ENCODE measurements at regions not wholly inside any gene's neighbourhood (a gene's known extent, or its start where the extent isn't known, plus 50 kb on each side); places are given as distances from the start of the nearest gene placed in this dataset.

DNA sequence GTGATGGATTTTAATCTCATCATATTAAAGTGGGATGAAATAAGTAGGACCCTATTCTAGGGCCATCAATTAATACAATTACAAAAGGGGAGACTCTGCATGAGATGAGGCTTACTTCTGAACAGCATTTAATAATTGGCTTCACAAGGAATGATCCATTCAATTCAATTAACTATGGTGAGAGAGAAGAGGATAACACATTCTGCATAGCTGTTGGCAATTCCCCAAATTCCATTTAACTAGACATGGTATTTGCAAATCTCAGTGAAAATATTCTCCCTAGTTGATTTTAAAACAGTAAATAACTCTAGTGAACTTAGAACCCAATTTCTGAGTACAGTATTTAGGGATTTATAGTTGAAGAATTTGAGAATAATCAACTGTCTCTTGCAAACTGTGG, 145.3 kb downstream of the NOC3L start (continued):
- TF ChIP-seq, protein P1, sequence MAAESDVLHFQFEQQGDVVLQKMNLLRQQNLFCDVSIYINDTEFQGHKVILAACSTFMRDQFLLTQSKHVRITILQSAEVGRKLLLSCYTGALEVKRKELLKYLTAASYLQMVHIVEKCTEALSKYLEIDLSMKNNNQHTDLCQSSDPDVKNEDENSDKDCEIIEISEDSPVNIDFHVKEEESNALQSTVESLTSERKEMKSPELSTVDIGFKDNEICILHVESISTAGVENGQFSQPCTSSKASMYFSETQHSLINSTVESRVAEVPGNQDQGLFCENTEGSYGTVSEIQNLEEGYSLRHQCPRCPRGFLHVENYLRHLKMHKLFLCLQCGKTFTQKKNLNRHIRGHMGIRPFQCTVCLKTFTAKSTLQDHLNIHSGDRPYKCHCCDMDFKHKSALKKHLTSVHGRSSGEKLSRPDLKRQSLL (tag by site-specific recombination; IDR thresholded peaks at IDR 0.05): no peak
- no peak for TF ChIP-seq ZNF596 (tag by site-specific recombination; IDR thresholded peaks at IDR 0.05)
- no peak for TF ChIP-seq ZNF211 (tag by site-specific recombination; IDR thresholded peaks at IDR 0.05; ENCODE audit: low read depth)
- no peak for TF ChIP-seq ZNF169 (tag by site-specific recombination; IDR thresholded peaks at IDR 0.05)
- no peak for TF ChIP-seq ZNF521 (tag by site-specific recombination; IDR thresholded peaks at IDR 0.05)
- no peak for TF ChIP-seq ZBTB8A (tag by site-specific recombination; IDR thresholded peaks at IDR 0.05)
- TF ChIP-seq, protein P2, sequence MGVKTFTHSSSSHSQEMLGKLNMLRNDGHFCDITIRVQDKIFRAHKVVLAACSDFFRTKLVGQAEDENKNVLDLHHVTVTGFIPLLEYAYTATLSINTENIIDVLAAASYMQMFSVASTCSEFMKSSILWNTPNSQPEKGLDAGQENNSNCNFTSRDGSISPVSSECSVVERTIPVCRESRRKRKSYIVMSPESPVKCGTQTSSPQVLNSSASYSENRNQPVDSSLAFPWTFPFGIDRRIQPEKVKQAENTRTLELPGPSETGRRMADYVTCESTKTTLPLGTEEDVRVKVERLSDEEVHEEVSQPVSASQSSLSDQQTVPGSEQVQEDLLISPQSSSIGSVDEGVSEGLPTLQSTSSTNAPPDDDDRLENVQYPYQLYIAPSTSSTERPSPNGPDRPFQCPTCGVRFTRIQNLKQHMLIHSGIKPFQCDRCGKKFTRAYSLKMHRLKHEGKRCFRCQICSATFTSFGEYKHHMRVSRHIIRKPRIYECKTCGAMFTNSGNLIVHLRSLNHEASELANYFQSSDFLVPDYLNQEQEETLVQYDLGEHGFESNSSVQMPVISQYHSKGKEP (tag by site-specific recombination; IDR thresholded peaks at IDR 0.05): no peak
- no peak for TF ChIP-seq ZNF112 (tag by site-specific recombination; IDR thresholded peaks at IDR 0.05)

DNA sequence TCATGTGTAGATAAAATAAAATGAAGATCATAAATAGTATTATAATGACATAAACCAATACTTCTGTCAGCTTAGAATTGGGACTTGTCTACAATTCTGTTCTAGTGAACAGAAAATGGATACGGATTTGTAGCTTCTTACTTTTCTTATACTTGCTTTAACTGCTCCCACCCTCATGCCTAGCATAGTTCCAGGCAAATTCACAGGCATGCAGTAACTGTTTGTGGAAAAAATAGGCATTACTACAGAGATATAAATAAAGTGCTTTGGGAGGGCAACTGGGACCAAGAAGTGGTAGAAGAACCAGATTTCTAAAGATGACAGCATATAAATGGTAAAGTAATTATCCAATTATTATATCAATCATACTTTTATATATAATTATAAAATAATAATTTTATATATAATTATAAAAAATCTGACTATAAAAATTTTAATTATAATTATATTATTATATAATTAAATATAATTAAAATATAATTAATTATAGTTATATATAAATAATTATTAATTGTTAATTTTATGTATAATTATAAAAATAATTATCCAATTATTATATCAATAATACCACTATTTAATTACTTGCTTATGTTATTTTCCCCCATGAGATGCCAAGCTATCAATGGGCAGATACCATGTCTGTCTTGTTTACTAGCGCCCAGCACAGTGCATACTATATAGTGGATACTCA, 144.1 kb downstream of the NOC3L start:
- no peaks in the 10 kb centered on the region for H3K4me1 ChIP-seq (ENCODE audit: control insufficient read depth, insufficient read depth, low read length)
- ChIA-PET POLR2A (no interaction called here), CTCF (no interaction called here)
- H3K9me3 ChIP-seq (ENCODE audit: control insufficient read depth, insufficient read depth, low read depth, low read length): no peaks in the 10 kb centered on the region
- H3K36me3 ChIP-seq (ENCODE audit: control insufficient read depth in 2 of 2, insufficient read depth in 1 of 2, low read length in 2 of 2): no peaks in the 10 kb centered on the region
- H3K27ac ChIP-seq (ENCODE audit: extremely low read depth, low read depth, low read length): no peak overlapping the region
- no peak overlapping the region for H3K4me3 ChIP-seq (ENCODE audit: low read depth, low read length)
- TF ChIP-seq ZNF354C (tag by site-specific recombination; IDR thresholded peaks at IDR 0.05; ENCODE audit: borderline replicate concordance, low read depth): no peak
- TF ChIP-seq, protein P3, sequence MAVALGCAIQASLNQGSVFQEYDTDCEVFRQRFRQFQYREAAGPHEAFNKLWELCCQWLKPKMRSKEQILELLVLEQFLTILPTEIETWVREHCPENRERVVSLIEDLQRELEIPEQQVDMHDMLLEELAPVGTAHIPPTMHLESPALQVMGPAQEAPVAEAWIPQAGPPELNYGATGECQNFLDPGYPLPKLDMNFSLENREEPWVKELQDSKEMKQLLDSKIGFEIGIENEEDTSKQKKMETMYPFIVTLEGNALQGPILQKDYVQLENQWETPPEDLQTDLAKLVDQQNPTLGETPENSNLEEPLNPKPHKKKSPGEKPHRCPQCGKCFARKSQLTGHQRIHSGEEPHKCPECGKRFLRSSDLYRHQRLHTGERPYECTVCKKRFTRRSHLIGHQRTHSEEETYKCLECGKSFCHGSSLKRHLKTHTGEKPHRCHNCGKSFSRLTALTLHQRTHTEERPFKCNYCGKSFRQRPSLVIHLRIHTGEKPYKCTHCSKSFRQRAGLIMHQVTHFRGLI (tag by site-specific recombination; IDR thresholded peaks at IDR 0.05): no peak
- no peak for TF ChIP-seq ZNF510 (tag by site-specific recombination; IDR thresholded peaks at IDR 0.05; ENCODE audit: insufficient replicate concordance)
- TF ChIP-seq, protein P4, sequence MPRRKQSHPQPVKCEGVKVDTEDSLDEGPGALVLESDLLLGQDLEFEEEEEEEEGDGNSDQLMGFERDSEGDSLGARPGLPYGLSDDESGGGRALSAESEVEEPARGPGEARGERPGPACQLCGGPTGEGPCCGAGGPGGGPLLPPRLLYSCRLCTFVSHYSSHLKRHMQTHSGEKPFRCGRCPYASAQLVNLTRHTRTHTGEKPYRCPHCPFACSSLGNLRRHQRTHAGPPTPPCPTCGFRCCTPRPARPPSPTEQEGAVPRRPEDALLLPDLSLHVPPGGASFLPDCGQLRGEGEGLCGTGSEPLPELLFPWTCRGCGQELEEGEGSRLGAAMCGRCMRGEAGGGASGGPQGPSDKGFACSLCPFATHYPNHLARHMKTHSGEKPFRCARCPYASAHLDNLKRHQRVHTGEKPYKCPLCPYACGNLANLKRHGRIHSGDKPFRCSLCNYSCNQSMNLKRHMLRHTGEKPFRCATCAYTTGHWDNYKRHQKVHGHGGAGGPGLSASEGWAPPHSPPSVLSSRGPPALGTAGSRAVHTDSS (tag by site-specific recombination; IDR thresholded peaks at IDR 0.05): no peak
- TF ChIP-seq ZNF140 (tag by site-specific recombination; IDR thresholded peaks at IDR 0.05): no peak
- TF ChIP-seq, protein P5, sequence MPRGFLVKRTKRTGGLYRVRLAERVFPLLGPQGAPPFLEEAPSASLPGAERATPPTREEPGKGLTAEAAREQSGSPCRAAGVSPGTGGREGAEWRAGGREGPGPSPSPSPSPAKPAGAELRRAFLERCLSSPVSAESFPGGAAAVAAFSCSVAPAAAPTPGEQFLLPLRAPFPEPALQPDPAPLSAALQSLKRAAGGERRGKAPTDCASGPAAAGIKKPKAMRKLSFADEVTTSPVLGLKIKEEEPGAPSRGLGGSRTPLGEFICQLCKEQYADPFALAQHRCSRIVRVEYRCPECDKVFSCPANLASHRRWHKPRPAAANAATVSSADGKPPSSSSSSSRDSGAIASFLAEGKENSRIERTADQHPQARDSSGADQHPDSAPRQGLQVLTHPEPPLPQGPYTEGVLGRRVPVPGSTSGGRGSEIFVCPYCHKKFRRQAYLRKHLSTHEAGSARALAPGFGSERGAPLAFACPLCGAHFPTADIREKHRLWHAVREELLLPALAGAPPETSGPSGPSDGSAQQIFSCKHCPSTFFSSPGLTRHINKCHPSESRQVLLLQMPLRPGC (tag by site-specific recombination; IDR thresholded peaks at IDR 0.05): no peak
- TF ChIP-seq ZNF473 (tag by site-specific recombination; IDR thresholded peaks at IDR 0.05): no peak
- no peak for TF ChIP-seq ZNF529 (tag by site-specific recombination; IDR thresholded peaks at IDR 0.05; ENCODE audit: insufficient replicate concordance)
- TF ChIP-seq, protein P2 (tag by site-specific recombination; IDR thresholded peaks at IDR 0.05): no peak
- TF ChIP-seq ZNF341 (tag by site-specific recombination; IDR thresholded peaks at IDR 0.05; ENCODE audit: low read depth): no peak
- no peak for TF ChIP-seq ZNF138 (tag by site-specific recombination; IDR thresholded peaks at IDR 0.05; ENCODE audit: borderline replicate concordance)
- TF ChIP-seq, protein P6, sequence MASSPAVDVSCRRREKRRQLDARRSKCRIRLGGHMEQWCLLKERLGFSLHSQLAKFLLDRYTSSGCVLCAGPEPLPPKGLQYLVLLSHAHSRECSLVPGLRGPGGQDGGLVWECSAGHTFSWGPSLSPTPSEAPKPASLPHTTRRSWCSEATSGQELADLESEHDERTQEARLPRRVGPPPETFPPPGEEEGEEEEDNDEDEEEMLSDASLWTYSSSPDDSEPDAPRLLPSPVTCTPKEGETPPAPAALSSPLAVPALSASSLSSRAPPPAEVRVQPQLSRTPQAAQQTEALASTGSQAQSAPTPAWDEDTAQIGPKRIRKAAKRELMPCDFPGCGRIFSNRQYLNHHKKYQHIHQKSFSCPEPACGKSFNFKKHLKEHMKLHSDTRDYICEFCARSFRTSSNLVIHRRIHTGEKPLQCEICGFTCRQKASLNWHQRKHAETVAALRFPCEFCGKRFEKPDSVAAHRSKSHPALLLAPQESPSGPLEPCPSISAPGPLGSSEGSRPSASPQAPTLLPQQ (tag by site-specific recombination; IDR thresholded peaks at IDR 0.05): no peak
- TF ChIP-seq ZNF292 (tag by site-specific recombination; IDR thresholded peaks at IDR 0.05; ENCODE audit: borderline replicate concordance, low read depth): no peak
- TF ChIP-seq, protein P7, sequence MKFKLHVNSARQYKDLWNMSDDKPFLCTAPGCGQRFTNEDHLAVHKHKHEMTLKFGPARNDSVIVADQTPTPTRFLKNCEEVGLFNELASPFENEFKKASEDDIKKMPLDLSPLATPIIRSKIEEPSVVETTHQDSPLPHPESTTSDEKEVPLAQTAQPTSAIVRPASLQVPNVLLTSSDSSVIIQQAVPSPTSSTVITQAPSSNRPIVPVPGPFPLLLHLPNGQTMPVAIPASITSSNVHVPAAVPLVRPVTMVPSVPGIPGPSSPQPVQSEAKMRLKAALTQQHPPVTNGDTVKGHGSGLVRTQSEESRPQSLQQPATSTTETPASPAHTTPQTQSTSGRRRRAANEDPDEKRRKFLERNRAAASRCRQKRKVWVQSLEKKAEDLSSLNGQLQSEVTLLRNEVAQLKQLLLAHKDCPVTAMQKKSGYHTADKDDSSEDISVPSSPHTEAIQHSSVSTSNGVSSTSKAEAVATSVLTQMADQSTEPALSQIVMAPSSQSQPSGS (tag by site-specific recombination; IDR thresholded peaks at IDR 0.05; ENCODE audit: low read depth): no peak
- TF ChIP-seq ZFHX2 (tag by site-specific recombination; conservative IDR thresholded peaks at IDR 0.05): no peak
- TF ChIP-seq RBAK (tag by site-specific recombination; IDR thresholded peaks at IDR 0.05): no peak

Measured in HEK293 (cell line).